Osteocyte (in vitro differentiated cells): ENCODE measurements at regions not wholly inside any gene's neighbourhood (a gene's known extent, or its start where the extent isn't known, plus 50 kb on each side); places are given as distances from the start of the nearest gene placed in this dataset.

Experiments used
- DNase-seq: peaks from one replicate; pipeline ENCODE4 v3.0.0; 2021; ENCODE audit warnings: mixed read lengths; ENCODE audit not compliant: unreplicated experiment; ENCODE audit errors: extremely low spot score
- H3K27ac Mint-ChIP-seq: one replicate; pipeline ENCODE4 v1.8.0; 2021; ENCODE audit warnings: mild to moderate bottlenecking, mixed read lengths; ENCODE audit not compliant: unreplicated experiment
- H3K27me3 Mint-ChIP-seq: one replicate; pipeline ENCODE4 v1.8.0; 2021; ENCODE audit warnings: mixed read lengths; ENCODE audit not compliant: unreplicated experiment
- H3K36me3 Mint-ChIP-seq: one replicate; pipeline ENCODE4 v1.8.0; 2021; ENCODE audit warnings: mixed read lengths; ENCODE audit not compliant: unreplicated experiment
- H3K4me1 Mint-ChIP-seq: one replicate; pipeline ENCODE4 v1.8.0; 2021; ENCODE audit warnings: mixed read lengths; ENCODE audit not compliant: unreplicated experiment
- H3K4me3 Mint-ChIP-seq: one replicate; pipeline ENCODE4 v1.8.0; 2021; ENCODE audit warnings: mild to moderate bottlenecking, moderate library complexity, mixed read lengths; ENCODE audit not compliant: unreplicated experiment
- H3K9me3 Mint-ChIP-seq: one replicate; pipeline ENCODE4 v1.8.0; 2021; ENCODE audit warnings: mixed read lengths; ENCODE audit not compliant: unreplicated experiment
- CTCF ChIP-seq: fragments of 200-600 bp; sonication (generic); IDR thresholded peaks from 2 replicates; pipeline ENCODE4 v1.5.0; 2021; ENCODE audit warnings: antibody characterized with exemption, mild to moderate bottlenecking, moderate library complexity

GRCh38 chr2:204150721-204151120 lies 214.2 kb downstream of the ICOS start:
- Mint-ChIP-seq H3K27me3 (peaks cover 46% of the 10 kb centered on the region), H3K27ac (no peak overlapping the region), H3K36me3 (no peaks in the 10 kb centered on the region), H3K4me1 (peaks cover 4% of the 10 kb centered on the region), H3K4me3 (no peak overlapping the region), H3K9me3 (no peaks in the 10 kb centered on the region)
- TF ChIP-seq CTCF, result no peak
- DNase-seq, result no peak

GRCh38 chr2:204152616-204153015 lies 216.1 kb downstream of the ICOS start:
- Mint-ChIP-seq H3K27ac (no peak overlapping the region), H3K4me3 (no peak overlapping the region), H3K4me1 (no peaks in the 10 kb centered on the region), H3K27me3 (peaks cover 38% of the 10 kb centered on the region), H3K36me3 (no peaks in the 10 kb centered on the region), H3K9me3 (peaks cover under 1% of the 10 kb centered on the region)
- TF ChIP-seq CTCF, result no peak
- no peak for DNase-seq

- Mint-ChIP-seq H3K9me3 (peaks cover 3% of the 10 kb centered on the region), H3K27me3 (peaks cover 31% of the 10 kb centered on the region), H3K36me3 (no peaks in the 10 kb centered on the region), H3K4me1 (no peaks in the 10 kb centered on the region), H3K4me3 (no peak overlapping the region), H3K27ac (no peak overlapping the region)
- no peak for DNase-seq
- TF ChIP-seq CTCF, result no peak
These were observed 218.3 kb downstream of the ICOS start for GRCh38 chr2:204154863-204155262.

GRCh38 chr2:204156456-204156855 lies 219.9 kb downstream of the ICOS start:
- Mint-ChIP-seq H3K36me3 (no peaks in the 10 kb centered on the region), H3K27ac (no peak overlapping the region), H3K4me3 (no peak overlapping the region), H3K9me3 (peaks cover 3% of the 10 kb centered on the region), H3K4me1 (no peaks in the 10 kb centered on the region), H3K27me3 (peaks cover 34% of the 10 kb centered on the region)
- no peak for DNase-seq
- no peak for TF ChIP-seq CTCF

- Mint-ChIP-seq H3K27ac (no peak overlapping the region), H3K36me3 (no peaks in the 10 kb centered on the region), H3K27me3 (peaks cover 31% of the 10 kb centered on the region), H3K9me3 (peaks cover 3% of the 10 kb centered on the region), H3K4me3 (no peak overlapping the region), H3K4me1 (no peaks in the 10 kb centered on the region)
- no peak for TF ChIP-seq CTCF
- no peak for DNase-seq
These were observed 221.1 kb downstream of the ICOS start for GRCh38 chr2:204157684-204158083.
